ENCODE measurements at regions not wholly inside any gene's neighbourhood (a gene's known extent, or its start where the extent isn't known, plus 50 kb on each side); places are given as distances from the start of the nearest gene placed in this dataset.

- DNase-seq (no peak), ATAC-seq (ENCODE audit: insufficient read depth, low read depth) (no peak)
- TF ChIP-seq, protein P1, sequence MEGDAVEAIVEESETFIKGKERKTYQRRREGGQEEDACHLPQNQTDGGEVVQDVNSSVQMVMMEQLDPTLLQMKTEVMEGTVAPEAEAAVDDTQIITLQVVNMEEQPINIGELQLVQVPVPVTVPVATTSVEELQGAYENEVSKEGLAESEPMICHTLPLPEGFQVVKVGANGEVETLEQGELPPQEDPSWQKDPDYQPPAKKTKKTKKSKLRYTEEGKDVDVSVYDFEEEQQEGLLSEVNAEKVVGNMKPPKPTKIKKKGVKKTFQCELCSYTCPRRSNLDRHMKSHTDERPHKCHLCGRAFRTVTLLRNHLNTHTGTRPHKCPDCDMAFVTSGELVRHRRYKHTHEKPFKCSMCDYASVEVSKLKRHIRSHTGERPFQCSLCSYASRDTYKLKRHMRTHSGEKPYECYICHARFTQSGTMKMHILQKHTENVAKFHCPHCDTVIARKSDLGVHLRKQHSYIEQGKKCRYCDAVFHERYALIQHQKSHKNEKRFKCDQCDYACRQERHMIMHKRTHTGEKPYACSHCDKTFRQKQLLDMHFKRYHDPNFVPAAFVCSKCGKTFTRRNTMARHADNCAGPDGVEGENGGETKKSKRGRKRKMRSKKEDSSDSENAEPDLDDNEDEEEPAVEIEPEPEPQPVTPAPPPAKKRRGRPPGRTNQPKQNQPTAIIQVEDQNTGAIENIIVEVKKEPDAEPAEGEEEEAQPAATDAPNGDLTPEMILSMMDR (IDR thresholded peaks at IDR 0.05; ENCODE audit: borderline replicate concordance, extremely low read depth, low read length, poor library complexity, severe bottlenecking), result no peak
- TF ChIP-seq EZH2 (IDR thresholded peaks at IDR 0.05; ENCODE audit: borderline replicate concordance, low read depth, low read length, severe bottlenecking), result no peak
- Histone ChIP-seq H3K79me2 (ENCODE audit: insufficient read depth, low read length) (no peaks in the 10 kb centered on the region), H3K9ac (ENCODE audit: low read depth, low read length) (no peak overlapping the region), H4K20me1 (ENCODE audit: insufficient read depth, low read length) (no peaks in the 10 kb centered on the region), H3K4me2 (ENCODE audit: insufficient read depth, low read length) (no peak overlapping the region), H2AFZ (ENCODE audit: low read depth, low read length) (no peak overlapping the region), H3K36me3 (ENCODE audit: insufficient read depth, low read length) (no peaks in the 10 kb centered on the region), H3K9me3 (ENCODE audit: insufficient read depth, low read length, severe bottlenecking) (no peaks in the 10 kb centered on the region), H3K27me3 (ENCODE audit: insufficient read depth, low read length, poor library complexity) (no peaks in the 10 kb centered on the region), H3K27ac (ENCODE audit: low read length) (no peak overlapping the region), H3K4me3 (ENCODE audit: low read depth in 1 of 2, low read length in 2 of 2) (no peak overlapping the region), H3K4me1 (ENCODE audit: insufficient read depth, low read length) (no peaks in the 10 kb centered on the region)
Measured at GRCh38 chr5:74009502-74009901, 383.5 kb downstream of the ARHGEF28 start.

- ATAC-seq (ENCODE audit: insufficient read depth, low read depth) (no peak), DNase-seq (no peak)
- Histone ChIP-seq H3K4me1 (ENCODE audit: insufficient read depth, low read length) (no peaks in the 10 kb centered on the region), H3K36me3 (ENCODE audit: insufficient read depth, low read length) (no peaks in the 10 kb centered on the region), H3K27me3 (ENCODE audit: insufficient read depth, low read length, poor library complexity) (no peaks in the 10 kb centered on the region), H2AFZ (ENCODE audit: low read depth, low read length) (no peak overlapping the region), H3K9me3 (ENCODE audit: insufficient read depth, low read length, severe bottlenecking) (no peaks in the 10 kb centered on the region), H3K79me2 (ENCODE audit: insufficient read depth, low read length) (no peaks in the 10 kb centered on the region), H3K4me3 (ENCODE audit: low read depth in 1 of 2, low read length in 2 of 2) (no peak overlapping the region), H3K4me2 (ENCODE audit: insufficient read depth, low read length) (no peak overlapping the region), H4K20me1 (ENCODE audit: insufficient read depth, low read length) (no peaks in the 10 kb centered on the region), H3K27ac (ENCODE audit: low read length) (no peak overlapping the region), H3K9ac (ENCODE audit: low read depth, low read length) (no peak overlapping the region)
- TF ChIP-seq EZH2 (IDR thresholded peaks at IDR 0.05; ENCODE audit: borderline replicate concordance, low read depth, low read length, severe bottlenecking), result no peak
- TF ChIP-seq, protein P1 (IDR thresholded peaks at IDR 0.05; ENCODE audit: borderline replicate concordance, extremely low read depth, low read length, poor library complexity, severe bottlenecking), result no peak
Measured at GRCh38 chr5:74007193-74007592, 381.2 kb downstream of the ARHGEF28 start.

DNA sequence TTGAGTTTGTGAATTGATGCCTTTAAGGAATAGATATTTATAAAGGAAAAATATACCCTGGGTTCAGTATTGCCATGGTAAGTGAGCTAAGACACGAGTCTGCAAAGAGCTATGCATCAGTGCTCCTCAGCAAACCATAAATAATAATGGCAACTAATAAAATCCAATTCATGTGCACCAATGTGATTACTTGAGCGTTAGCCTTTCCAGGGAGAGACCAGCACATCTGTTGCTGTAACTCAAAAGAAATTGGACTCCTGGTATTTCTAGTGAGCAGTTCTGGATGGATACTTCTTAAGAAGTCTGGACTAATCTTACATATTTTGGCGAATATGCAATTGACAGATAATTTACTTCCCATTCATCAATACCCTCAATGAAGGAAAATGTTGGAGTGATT lies 373.3 kb downstream of the ARHGEF28 start:
- Histone ChIP-seq H4K20me1 (ENCODE audit: insufficient read depth, low read length) (no peaks in the 10 kb centered on the region), H3K27ac (ENCODE audit: low read length) (no peak overlapping the region), H2AFZ (ENCODE audit: low read depth, low read length) (no peak overlapping the region), H3K4me3 (ENCODE audit: low read depth in 1 of 2, low read length in 2 of 2) (no peak overlapping the region), H3K36me3 (ENCODE audit: insufficient read depth, low read length) (no peaks in the 10 kb centered on the region), H3K4me1 (ENCODE audit: insufficient read depth, low read length) (no peaks in the 10 kb centered on the region), H3K79me2 (ENCODE audit: insufficient read depth, low read length) (no peaks in the 10 kb centered on the region), H3K27me3 (ENCODE audit: insufficient read depth, low read length, poor library complexity) (no peaks in the 10 kb centered on the region), H3K9me3 (ENCODE audit: insufficient read depth, low read length, severe bottlenecking) (no peaks in the 10 kb centered on the region), H3K9ac (ENCODE audit: low read depth, low read length) (no peak overlapping the region), H3K4me2 (ENCODE audit: insufficient read depth, low read length) (no peak overlapping the region)
- ATAC-seq (ENCODE audit: insufficient read depth, low read depth) (no peak), DNase-seq (no peak)
- TF ChIP-seq EZH2 (IDR thresholded peaks at IDR 0.05; ENCODE audit: borderline replicate concordance, low read depth, low read length, severe bottlenecking), result no peak
- TF ChIP-seq, protein P1 (IDR thresholded peaks at IDR 0.05; ENCODE audit: borderline replicate concordance, extremely low read depth, low read length, poor library complexity, severe bottlenecking), result no peak

DNA sequence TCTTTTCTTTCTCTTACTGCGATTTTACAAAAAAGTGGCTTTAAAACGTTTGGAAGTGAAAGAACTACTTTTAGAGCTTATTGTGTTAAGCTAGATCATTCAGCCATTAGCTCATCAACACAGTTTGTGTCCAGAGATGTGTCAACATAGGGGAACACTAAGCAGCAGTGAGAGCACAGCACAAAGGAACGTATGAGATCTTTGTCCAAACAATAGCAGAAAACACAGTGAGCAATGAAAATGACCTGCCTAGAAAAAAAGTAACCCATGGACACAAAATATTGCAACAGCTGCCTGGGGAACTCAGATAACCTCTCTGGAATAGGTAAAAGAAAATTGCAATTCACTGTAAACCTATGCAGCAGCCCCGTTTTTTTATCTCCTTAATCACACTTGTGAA lies 372.5 kb downstream of the ARHGEF28 start:
- Histone ChIP-seq H3K27ac (ENCODE audit: low read length) (no peak overlapping the region), H3K4me2 (ENCODE audit: insufficient read depth, low read length) (no peak overlapping the region), H4K20me1 (ENCODE audit: insufficient read depth, low read length) (no peaks in the 10 kb centered on the region), H3K4me3 (ENCODE audit: low read depth in 1 of 2, low read length in 2 of 2) (no peak overlapping the region), H3K4me1 (ENCODE audit: insufficient read depth, low read length) (no peaks in the 10 kb centered on the region), H3K9ac (ENCODE audit: low read depth, low read length) (no peak overlapping the region), H3K36me3 (ENCODE audit: insufficient read depth, low read length) (no peaks in the 10 kb centered on the region), H3K79me2 (ENCODE audit: insufficient read depth, low read length) (no peaks in the 10 kb centered on the region), H2AFZ (ENCODE audit: low read depth, low read length) (no peak overlapping the region), H3K9me3 (ENCODE audit: insufficient read depth, low read length, severe bottlenecking) (no peaks in the 10 kb centered on the region), H3K27me3 (ENCODE audit: insufficient read depth, low read length, poor library complexity) (no peaks in the 10 kb centered on the region)
- TF ChIP-seq, protein P1 (IDR thresholded peaks at IDR 0.05; ENCODE audit: borderline replicate concordance, extremely low read depth, low read length, poor library complexity, severe bottlenecking), result no peak
- TF ChIP-seq EZH2 (IDR thresholded peaks at IDR 0.05; ENCODE audit: borderline replicate concordance, low read depth, low read length, severe bottlenecking), result no peak
- DNase-seq, result no peak
- ATAC-seq (ENCODE audit: insufficient read depth, low read depth), result no peak
